Neural progenitor cell (in vitro differentiated cells): ENCODE measurements at regions not wholly inside any gene's neighbourhood (a gene's known extent, or its start where the extent isn't known, plus 50 kb on each side); places are given as distances from the start of the nearest gene placed in this dataset.
A peak's percentile ranks its signal among the peaks of the same experiment; 100 is the strongest.
"Not testable (repeated sequence)": the region's sequence is repeated elsewhere in the genome, so short reads cannot be mapped to it uniquely, and the experiment has no call there.

ENCODE experiments used
- DNase-seq: peaks from one replicate; pipeline ENCODE4 v3.0.0-alpha.2; 2016; ENCODE audit warnings: low spot score
- H2AFZ ChIP-seq: fragments of 200-600 bp; sonication (generic); replicated peaks from 2 replicates; pipeline ENCODE4 v1.6.1; 2016; ENCODE audit warnings: antibody characterized with exemption
- H3F3A ChIP-seq: fragments of 200-600 bp; sonication (generic); 2 replicates; pipeline ENCODE4 v1.6.1; 2016; ENCODE audit warnings: antibody characterized with exemption, low read depth
- H3K27ac ChIP-seq: fragments of 200-600 bp; sonication (generic); 2 replicates; pipeline ENCODE4 v1.5.1; 2016; ENCODE audit warnings: mild to moderate bottlenecking
- H3K27me3 ChIP-seq: fragments of 200-600 bp; sonication (generic); 2 replicates; pipeline ENCODE4 v1.6.1; 2016; ENCODE audit warnings: mild to moderate bottlenecking, moderate library complexity
- H3K36me3 ChIP-seq: fragments of 200-600 bp; sonication (generic); 2 replicates; pipeline ENCODE4 v1.5.1; 2016
- H3K4me1 ChIP-seq: fragments of 200-600 bp; sonication (generic); 2 replicates; pipeline ENCODE4 v1.6.1; 2016; ENCODE audit warnings: mixed run types
- H3K4me2 ChIP-seq: fragments of 200-600 bp; sonication (generic); 2 replicates; pipeline ENCODE4 v1.6.1; 2016
- H3K4me3 ChIP-seq: fragments of 200-600 bp; sonication (generic); 2 replicates; pipeline ENCODE4 v1.5.1; 2016
- H3K79me2 ChIP-seq: fragments of 200-600 bp; sonication (generic); 2 replicates; pipeline ENCODE4 v1.6.1; 2016; ENCODE audit warnings: low read depth
- H3K9ac ChIP-seq: fragments of 200-600 bp; sonication (generic); 2 replicates; pipeline ENCODE4 v1.6.1; 2016
- H3K9me3 ChIP-seq: fragments of 200-600 bp; sonication (generic); 2 replicates; pipeline ENCODE4 v1.5.1; 2016; ENCODE audit warnings: low read depth
- H4K20me1 ChIP-seq: fragments of 200-600 bp; sonication (generic); 2 replicates; pipeline ENCODE4 v1.6.1; 2016; ENCODE audit warnings: low read depth
- H3K27ac Mint-ChIP-seq: 3 replicates; pipeline ENCODE4 v1.8.0; 2021; ENCODE audit warnings: mixed read lengths
- H3K27me3 Mint-ChIP-seq: 2 replicates; pipeline ENCODE4 v1.8.0; 2022; ENCODE audit warnings: low read depth, mild to moderate bottlenecking, inconsistent platforms, moderate library complexity, mixed read lengths; ENCODE audit not compliant: insufficient read depth
- H3K36me3 Mint-ChIP-seq: 3 replicates; pipeline ENCODE4 v1.8.0; 2021; ENCODE audit warnings: mixed read lengths
- H3K4me1 Mint-ChIP-seq: 3 replicates; pipeline ENCODE4 v1.8.0; 2021; ENCODE audit warnings: mixed read lengths
- H3K4me3 Mint-ChIP-seq: 3 replicates; pipeline ENCODE4 v1.8.0; 2021; ENCODE audit warnings: mild to moderate bottlenecking, moderate library complexity, mixed read lengths
- H3K9me3 Mint-ChIP-seq: 3 replicates; pipeline ENCODE4 v1.8.0; 2020; ENCODE audit warnings: mixed read lengths
- CTCF ChIP-seq: fragments of 200-600 bp; sonication (generic); IDR thresholded peaks from 2 replicates; pipeline ENCODE4 v1.5.1; 2017; ENCODE audit warnings: antibody characterized with exemption, mild to moderate bottlenecking
- EZH2 ChIP-seq: fragments of 200-600 bp; sonication (generic); IDR thresholded peaks from 2 replicates; pipeline ENCODE4 v1.6.1; 2017; ENCODE audit warnings: antibody characterized with exemption, mild to moderate bottlenecking, moderate library complexity
- EZH2phosphoT487 ChIP-seq: fragments of 200-600 bp; sonication (generic); IDR thresholded peaks from 2 replicates; pipeline ENCODE4 v1.6.1; 2017; ENCODE audit warnings: antibody characterized with exemption

DNA sequence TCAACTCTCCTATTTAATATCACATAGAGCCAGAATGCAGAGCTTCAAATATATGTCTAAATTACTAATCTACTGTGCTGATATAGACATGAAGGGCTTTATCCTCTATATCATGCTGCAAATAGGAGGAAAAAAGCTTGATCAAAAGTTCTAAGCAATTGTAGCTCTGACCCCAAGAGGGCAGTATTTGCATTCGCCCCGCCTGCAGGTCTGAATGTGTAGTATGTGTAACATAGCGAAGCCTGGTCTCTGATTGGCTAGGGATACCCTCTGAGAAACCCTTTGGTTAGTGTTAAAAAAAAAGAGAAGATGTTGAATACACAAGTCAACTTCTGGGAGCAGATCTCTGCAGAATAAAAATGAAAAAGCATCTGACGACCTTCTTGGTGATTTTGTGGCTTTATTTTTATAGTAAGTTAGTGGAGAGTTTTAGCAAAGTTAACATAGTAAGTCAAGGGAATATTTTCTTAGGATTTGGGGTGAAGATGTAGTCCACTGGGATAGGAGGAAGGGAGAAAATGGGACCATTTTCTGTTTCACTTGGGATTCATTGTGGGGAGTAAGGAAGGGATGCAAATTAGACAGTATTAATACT, 151.6 kb upstream of the OR4E1 start:
- Mint-ChIP-seq H3K36me3 (no peaks in the 10 kb centered on the region), H3K9me3 (no peaks in the 10 kb centered on the region), H3K27me3 (peaks cover 8% of the 10 kb centered on the region), H3K4me3 (no peak overlapping the region), H3K4me1 (no peaks in the 10 kb centered on the region), H3K27ac (no peak overlapping the region)
- Histone ChIP-seq H3K9me3 (no peaks in the 10 kb centered on the region), H3K4me3 (no peak overlapping the region), H3K9ac (no peak overlapping the region), H2AFZ (no peak overlapping the region), H3K79me2 (no peaks in the 10 kb centered on the region), H3K27me3 (peaks cover 37% of the 10 kb centered on the region), H4K20me1 (no peaks in the 10 kb centered on the region), H3K27ac (no peak overlapping the region), H3F3A (no peaks in the 10 kb centered on the region), H3K4me1 (no peaks in the 10 kb centered on the region), H3K36me3 (no peaks in the 10 kb centered on the region), H3K4me2 (no peak overlapping the region)
- peak; percentile 83 for TF ChIP-seq CTCF
- no peak for TF ChIP-seq EZH2phosphoT487
- peak; percentile 74 for DNase-seq

DNA sequence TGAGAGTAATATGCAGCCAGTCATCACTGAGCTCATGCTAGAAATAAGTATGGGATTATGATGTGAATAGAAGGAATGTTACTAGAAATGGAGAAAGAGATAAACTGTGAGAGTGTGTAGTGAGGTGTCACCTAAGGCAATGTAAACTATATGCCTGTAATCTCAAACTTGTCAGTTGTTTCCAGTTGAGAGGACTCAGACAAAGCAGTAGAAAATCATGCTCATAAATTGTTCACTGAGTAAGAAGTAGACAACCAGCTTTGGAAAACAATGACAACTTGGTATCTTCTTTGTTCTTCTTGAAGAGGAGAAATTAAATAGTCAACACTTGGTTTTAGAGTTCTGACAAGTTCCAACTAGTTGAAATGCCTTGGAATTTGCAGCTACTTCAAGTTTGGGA, 148.5 kb upstream of the OR4E1 start:
- Mint-ChIP-seq H3K4me1 (no peaks in the 10 kb centered on the region), H3K36me3 (no peaks in the 10 kb centered on the region), H3K4me3 (no peak overlapping the region), H3K27me3 (peaks cover 8% of the 10 kb centered on the region), H3K27ac (no peak overlapping the region), H3K9me3 (peaks cover 4% of the 10 kb centered on the region)
- Histone ChIP-seq H3F3A (no peaks in the 10 kb centered on the region), H3K36me3 (no peaks in the 10 kb centered on the region), H3K9me3 (no peaks in the 10 kb centered on the region), H3K4me1 (no peaks in the 10 kb centered on the region), H3K27ac (no peak overlapping the region), H3K9ac (no peak overlapping the region), H2AFZ (no peak overlapping the region), H3K4me3 (no peak overlapping the region), H3K27me3 (peaks cover 5% of the 10 kb centered on the region), H4K20me1 (no peaks in the 10 kb centered on the region), H3K79me2 (no peaks in the 10 kb centered on the region), H3K4me2 (no peak overlapping the region)
- DNase-seq, result no peak
- TF ChIP-seq EZH2phosphoT487 (no peak), EZH2 (no peak)

- Histone ChIP-seq H2AFZ (no peak overlapping the region), H3K27me3 (no peaks in the 10 kb centered on the region), H3K4me3 (no peak overlapping the region), H3K4me2 (no peak overlapping the region), H3K9ac (no peak overlapping the region), H3F3A (no peaks in the 10 kb centered on the region), H3K9me3 (no peaks in the 10 kb centered on the region), H3K27ac (no peak overlapping the region), H3K4me1 (no peaks in the 10 kb centered on the region), H3K79me2 (no peaks in the 10 kb centered on the region), H4K20me1 (no peaks in the 10 kb centered on the region), H3K36me3 (no peaks in the 10 kb centered on the region)
- Mint-ChIP-seq H3K9me3 (peaks cover 6% of the 10 kb centered on the region), H3K4me3 (no peak overlapping the region), H3K27ac (no peak overlapping the region), H3K4me1 (no peaks in the 10 kb centered on the region), H3K36me3 (no peaks in the 10 kb centered on the region), H3K27me3 (peaks cover 4% of the 10 kb centered on the region)
- DNase-seq, result no peak
- no peak for TF ChIP-seq EZH2
- no peak for TF ChIP-seq CTCF
- no peak for TF ChIP-seq EZH2phosphoT487
Measured at GRCh38 chr14:21820631-21821030, 147.0 kb upstream of the OR4E1 start.

GRCh38 chr14:21819891-21820290, 146.3 kb upstream of the OR4E1 start:
- not testable (repeated sequence) for H3F3A ChIP-seq, H3K36me3 Mint-ChIP-seq, H3K36me3 ChIP-seq, H3K79me2 ChIP-seq, H4K20me1 ChIP-seq, H3K9ac ChIP-seq, H3K4me3 ChIP-seq, H2AFZ ChIP-seq, H3K27me3 ChIP-seq, H3K4me2 ChIP-seq, H3K27me3 Mint-ChIP-seq, H3K27ac ChIP-seq, H3K27ac Mint-ChIP-seq, H3K4me1 Mint-ChIP-seq, H3K9me3 ChIP-seq, H3K9me3 Mint-ChIP-seq, H3K4me3 Mint-ChIP-seq, DNase-seq, H3K4me1 ChIP-seq

DNA sequence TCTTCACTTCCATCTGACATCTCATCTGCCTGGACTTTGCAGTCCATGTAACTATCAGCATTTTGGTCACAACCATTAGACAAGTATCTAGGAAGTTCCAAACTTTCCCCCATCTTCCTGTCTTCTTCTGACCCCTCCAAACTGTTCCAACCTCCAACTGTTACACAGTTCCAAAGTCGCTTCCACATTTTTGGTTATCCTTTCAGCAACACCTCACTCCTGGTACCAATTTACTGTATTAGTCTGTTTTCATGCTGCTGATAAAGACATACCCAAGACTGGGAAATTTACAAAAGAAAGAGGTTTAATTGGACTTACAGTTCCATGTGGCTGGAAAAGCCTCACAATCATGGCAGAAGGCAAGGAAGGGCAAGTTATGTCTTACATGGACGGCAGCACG, 143.4 kb upstream of the OR4E1 start:
- not testable (repeated sequence) for H3K4me3 Mint-ChIP-seq

More for the DNA sequence above, 143.4 kb upstream of the OR4E1 start:
- H3K4me1 ChIP-seq, H3K27ac Mint-ChIP-seq, H3K79me2 ChIP-seq, H3K36me3 Mint-ChIP-seq, H3F3A ChIP-seq, H3K36me3 ChIP-seq, H3K9ac ChIP-seq, H3K4me2 ChIP-seq, H3K4me1 Mint-ChIP-seq, H3K27me3 ChIP-seq, H3K9me3 ChIP-seq, H3K27me3 Mint-ChIP-seq, H3K4me3 ChIP-seq, H4K20me1 ChIP-seq, H3K27ac ChIP-seq, H2AFZ ChIP-seq, DNase-seq, H3K9me3 Mint-ChIP-seq: not testable (repeated sequence)
